ENCODE measurements at regions not wholly inside any gene's neighbourhood (a gene's known extent, or its start where the extent isn't known, plus 50 kb on each side); places are given as distances from the start of the nearest gene placed in this dataset.

GRCh38 chr14:98923596-98923995, 348.4 kb downstream of the BCL11B start:
- TF ChIP-seq POLR2A (IDR thresholded peaks at IDR 0.05; ENCODE audit: low read length): no peak
- TF ChIP-seq GATA1 (IDR thresholded peaks at IDR 0.05; ENCODE audit: low read depth, low read length): no peak

Measured in erythroblast (primary cell).